ENCODE measurements at regions not wholly inside any gene's neighbourhood (a gene's known extent, or its start where the extent isn't known, plus 50 kb on each side); places are given as distances from the start of the nearest gene placed in this dataset.

DNA sequence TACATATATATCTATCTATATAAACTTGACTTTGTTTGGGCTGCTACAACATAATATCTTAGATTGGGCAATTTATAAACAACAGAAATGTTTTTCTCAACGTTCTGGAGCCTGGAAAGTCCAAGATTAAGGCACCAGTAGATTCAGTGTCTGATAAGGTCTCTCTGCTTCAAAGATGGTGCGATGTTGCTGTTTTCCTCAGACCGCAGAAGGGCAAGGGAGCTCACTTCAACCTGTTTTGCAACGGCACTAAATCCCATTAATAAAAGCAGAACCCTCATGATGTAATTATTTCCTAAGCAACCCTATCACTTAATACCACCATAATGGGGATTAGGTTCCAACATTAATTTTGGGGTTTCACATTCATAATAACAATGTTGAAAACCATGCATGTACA lies 1134.8 kb downstream of the NSUN3 start:
- Histone ChIP-seq H3K27ac (ENCODE audit: low read length, poor library complexity, severe bottlenecking) (no peak overlapping the region), H3K9me3 (ENCODE audit: control insufficient read depth, low read length) (no peaks in the 10 kb centered on the region), H3K4me1 (ENCODE audit: control insufficient read depth, insufficient read depth, low read depth, low read length) (no peaks in the 10 kb centered on the region), H4K91ac (ENCODE audit: low read length) (no peak overlapping the region), H3K9ac (ENCODE audit: low read length) (no peak overlapping the region), H2BK120ac (ENCODE audit: low read depth, low read length) (no peak overlapping the region), H3K14ac (ENCODE audit: low read length in 2 of 2) (no peak overlapping the region), H4K8ac (ENCODE audit: low read length) (no peak overlapping the region), H2BK15ac (ENCODE audit: low read depth, poor library complexity, severe bottlenecking) (no peak overlapping the region), H3K23ac (ENCODE audit: low read length in 2 of 2) (no peak overlapping the region), H2AFZ (ENCODE audit: low read depth, low read length) (no peak overlapping the region), H2BK5ac (ENCODE audit: low read depth, low read length, poor library complexity, severe bottlenecking) (no peak overlapping the region), H3K4ac (ENCODE audit: low read depth in 1 of 2, low read length in 2 of 2) (no peak overlapping the region), H3K36me3 (ENCODE audit: control insufficient read depth in 1 of 2, insufficient read depth in 2 of 2, low read depth in 1 of 2, low read length in 2 of 2) (no peaks in the 10 kb centered on the region), H2BK12ac (ENCODE audit: low read length in 2 of 2) (no peak overlapping the region), H3K4me2 (ENCODE audit: low read length, poor library complexity, severe bottlenecking) (no peak overlapping the region), H3K79me1 (replicated peaks; ENCODE audit: low read length, poor library complexity, severe bottlenecking) (no peaks in the 10 kb centered on the region), H3K27me3 (ENCODE audit: control insufficient read depth in 1 of 2, insufficient read depth in 1 of 2, low read length in 2 of 2) (no peaks in the 10 kb centered on the region), H3K18ac (ENCODE audit: low read depth in 1 of 2, low read length in 2 of 2) (no peak overlapping the region), H2AK5ac (ENCODE audit: low read length, severe bottlenecking) (no peak overlapping the region), H3K4me3 (ENCODE audit: insufficient read depth in 1 of 2, low read depth in 1 of 2, low read length in 2 of 2) (no peak overlapping the region)
- 82% methylated on average over 4 of the region's 4 CpGs for WGBS
- no peak for DNase-seq

DNA sequence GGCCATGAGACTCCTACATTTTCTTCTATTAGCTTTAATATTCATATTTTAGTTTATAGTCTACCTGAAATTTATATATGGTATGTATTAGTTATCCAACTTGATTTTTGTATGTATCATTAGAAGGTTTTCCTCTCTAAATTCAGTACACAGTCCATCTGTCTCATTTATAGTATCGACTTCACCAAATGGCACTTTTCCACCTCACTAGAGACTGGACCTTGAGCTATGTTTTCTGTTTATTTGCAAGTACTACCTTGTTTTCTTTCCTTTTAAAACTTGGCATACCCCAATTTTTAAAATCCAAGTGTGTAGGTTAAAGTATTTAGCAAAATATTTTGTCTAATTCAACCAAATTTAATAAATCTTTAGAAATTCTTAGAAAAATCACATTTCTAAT lies 1137.5 kb downstream of the NSUN3 start:
- Histone ChIP-seq H2BK12ac (ENCODE audit: low read length in 2 of 2) (no peak overlapping the region), H2BK120ac (ENCODE audit: low read depth, low read length) (no peak overlapping the region), H3K23ac (ENCODE audit: low read length in 2 of 2) (no peak overlapping the region), H2BK15ac (ENCODE audit: low read depth, poor library complexity, severe bottlenecking) (no peak overlapping the region), H3K27ac (ENCODE audit: low read length, poor library complexity, severe bottlenecking) (no peak overlapping the region), H3K4ac (ENCODE audit: low read depth in 1 of 2, low read length in 2 of 2) (no peak overlapping the region), H3K9me3 (ENCODE audit: control insufficient read depth, low read length) (peaks cover 4% of the 10 kb centered on the region), H3K36me3 (ENCODE audit: control insufficient read depth in 1 of 2, insufficient read depth in 2 of 2, low read depth in 1 of 2, low read length in 2 of 2) (no peaks in the 10 kb centered on the region), H3K14ac (ENCODE audit: low read length in 2 of 2) (no peak overlapping the region), H2BK5ac (ENCODE audit: low read depth, low read length, poor library complexity, severe bottlenecking) (no peak overlapping the region), H3K18ac (ENCODE audit: low read depth in 1 of 2, low read length in 2 of 2) (no peak overlapping the region), H4K91ac (ENCODE audit: low read length) (no peak overlapping the region), H2AK5ac (ENCODE audit: low read length, severe bottlenecking) (no peak overlapping the region), H3K9ac (ENCODE audit: low read length) (no peak overlapping the region), H3K4me1 (ENCODE audit: control insufficient read depth, insufficient read depth, low read depth, low read length) (no peaks in the 10 kb centered on the region), H3K4me2 (ENCODE audit: low read length, poor library complexity, severe bottlenecking) (no peak overlapping the region), H4K8ac (ENCODE audit: low read length) (no peak overlapping the region), H3K27me3 (ENCODE audit: control insufficient read depth in 1 of 2, insufficient read depth in 1 of 2, low read length in 2 of 2) (no peaks in the 10 kb centered on the region), H2AFZ (ENCODE audit: low read depth, low read length) (no peak overlapping the region), H3K79me1 (replicated peaks; ENCODE audit: low read length, poor library complexity, severe bottlenecking) (no peaks in the 10 kb centered on the region), H3K4me3 (ENCODE audit: insufficient read depth in 1 of 2, low read depth in 1 of 2, low read length in 2 of 2) (no peak overlapping the region)
- DNase-seq = no peak
- WGBS = no CpG with 5 or more reads among the region's 1 CpG

DNA sequence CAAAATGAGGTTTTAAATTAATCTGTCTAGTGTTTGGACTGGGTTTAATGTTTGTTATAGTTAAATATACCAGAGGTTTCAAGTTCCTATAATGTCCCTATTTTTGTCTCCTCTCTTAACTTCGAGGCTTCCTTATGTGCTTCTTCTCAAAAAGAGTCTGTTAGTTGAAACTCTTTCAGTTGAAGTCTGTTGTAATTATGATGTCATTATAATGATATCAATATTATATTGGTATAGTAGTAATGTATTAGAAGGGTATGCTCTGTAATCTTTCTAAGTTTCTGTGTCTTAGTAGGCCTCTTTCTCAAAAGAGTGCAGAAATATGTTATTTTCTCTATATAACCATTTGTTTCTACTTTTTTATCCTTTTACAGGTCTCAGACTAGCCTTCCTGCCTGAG lies 1148.0 kb downstream of the NSUN3 start:
- no peak overlapping the region for H2AFZ ChIP-seq (ENCODE audit: low read depth, low read length)
- no peak overlapping the region for H3K4ac ChIP-seq (ENCODE audit: low read depth in 1 of 2, low read length in 2 of 2)
- H3K18ac ChIP-seq (ENCODE audit: low read depth in 1 of 2, low read length in 2 of 2) = no peak overlapping the region
- no CpG with 5 or more reads among the region's 1 CpG for WGBS
- no peaks in the 10 kb centered on the region for H3K4me1 ChIP-seq (ENCODE audit: control insufficient read depth, insufficient read depth, low read depth, low read length)
- no peak overlapping the region for H4K8ac ChIP-seq (ENCODE audit: low read length)
- no peaks in the 10 kb centered on the region for H3K9me3 ChIP-seq (ENCODE audit: control insufficient read depth, low read length)
- H3K36me3 ChIP-seq (ENCODE audit: control insufficient read depth in 1 of 2, insufficient read depth in 2 of 2, low read depth in 1 of 2, low read length in 2 of 2) = no peaks in the 10 kb centered on the region
- H4K91ac ChIP-seq (ENCODE audit: low read length) = no peak overlapping the region
- no peak overlapping the region for H2BK120ac ChIP-seq (ENCODE audit: low read depth, low read length)
- H2BK15ac ChIP-seq (ENCODE audit: low read depth, poor library complexity, severe bottlenecking) = no peak overlapping the region
- H3K27ac ChIP-seq (ENCODE audit: low read length, poor library complexity, severe bottlenecking) = no peak overlapping the region
- H3K4me2 ChIP-seq (ENCODE audit: low read length, poor library complexity, severe bottlenecking) = no peak overlapping the region
- no peak for DNase-seq
- no peaks in the 10 kb centered on the region for H3K79me1 ChIP-seq (replicated peaks; ENCODE audit: low read length, poor library complexity, severe bottlenecking)
- no peak overlapping the region for H2BK5ac ChIP-seq (ENCODE audit: low read depth, low read length, poor library complexity, severe bottlenecking)
- no peak overlapping the region for H2BK12ac ChIP-seq (ENCODE audit: low read length in 2 of 2)
- H3K27me3 ChIP-seq (ENCODE audit: control insufficient read depth in 1 of 2, insufficient read depth in 1 of 2, low read length in 2 of 2) = no peaks in the 10 kb centered on the region
- H3K14ac ChIP-seq (ENCODE audit: low read length in 2 of 2) = no peak overlapping the region
- H3K23ac ChIP-seq (ENCODE audit: low read length in 2 of 2) = no peak overlapping the region
- H3K9ac ChIP-seq (ENCODE audit: low read length) = no peak overlapping the region
- no peak overlapping the region for H3K4me3 ChIP-seq (ENCODE audit: insufficient read depth in 1 of 2, low read depth in 1 of 2, low read length in 2 of 2)
- H2AK5ac ChIP-seq (ENCODE audit: low read length, severe bottlenecking) = no peak overlapping the region

DNA sequence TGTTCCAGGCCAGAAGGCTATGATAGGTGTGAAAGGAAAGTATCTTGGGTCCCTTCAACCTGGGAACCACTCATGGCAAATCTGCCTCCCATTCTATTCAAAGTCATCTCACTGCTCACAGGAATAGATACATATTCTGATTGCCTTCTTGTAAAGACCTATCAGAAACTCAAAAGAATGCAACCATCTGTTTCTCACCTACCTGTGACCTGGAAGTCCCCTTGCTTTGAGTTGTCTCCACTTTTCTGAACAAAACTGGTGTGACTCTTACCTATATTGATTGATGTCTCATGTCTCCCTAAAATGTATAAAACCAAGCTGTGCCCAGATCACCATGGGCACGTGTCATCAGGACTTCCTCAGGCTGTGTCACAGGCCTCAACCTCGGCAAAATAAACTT lies 1149.3 kb downstream of the NSUN3 start:
- Histone ChIP-seq H3K79me1 (replicated peaks; ENCODE audit: low read length, poor library complexity, severe bottlenecking) (no peaks in the 10 kb centered on the region), H2BK5ac (ENCODE audit: low read depth, low read length, poor library complexity, severe bottlenecking) (no peak overlapping the region), H3K27ac (ENCODE audit: low read length, poor library complexity, severe bottlenecking) (no peak overlapping the region), H3K4ac (ENCODE audit: low read depth in 1 of 2, low read length in 2 of 2) (no peak overlapping the region), H2AFZ (ENCODE audit: low read depth, low read length) (no peak overlapping the region), H2BK120ac (ENCODE audit: low read depth, low read length) (no peak overlapping the region), H3K14ac (ENCODE audit: low read length in 2 of 2) (no peak overlapping the region), H3K18ac (ENCODE audit: low read depth in 1 of 2, low read length in 2 of 2) (no peak overlapping the region), H2BK15ac (ENCODE audit: low read depth, poor library complexity, severe bottlenecking) (no peak overlapping the region), H4K91ac (ENCODE audit: low read length) (no peak overlapping the region), H3K9me3 (ENCODE audit: control insufficient read depth, low read length) (no peaks in the 10 kb centered on the region), H3K36me3 (ENCODE audit: control insufficient read depth in 1 of 2, insufficient read depth in 2 of 2, low read depth in 1 of 2, low read length in 2 of 2) (no peaks in the 10 kb centered on the region), H3K4me1 (ENCODE audit: control insufficient read depth, insufficient read depth, low read depth, low read length) (no peaks in the 10 kb centered on the region), H3K4me2 (ENCODE audit: low read length, poor library complexity, severe bottlenecking) (no peak overlapping the region), H3K27me3 (ENCODE audit: control insufficient read depth in 1 of 2, insufficient read depth in 1 of 2, low read length in 2 of 2) (no peaks in the 10 kb centered on the region), H4K8ac (ENCODE audit: low read length) (no peak overlapping the region), H3K23ac (ENCODE audit: low read length in 2 of 2) (no peak overlapping the region), H2AK5ac (ENCODE audit: low read length, severe bottlenecking) (no peak overlapping the region), H3K4me3 (ENCODE audit: insufficient read depth in 1 of 2, low read depth in 1 of 2, low read length in 2 of 2) (no peak overlapping the region), H3K9ac (ENCODE audit: low read length) (no peak overlapping the region), H2BK12ac (ENCODE audit: low read length in 2 of 2) (no peak overlapping the region)
- DNase-seq = no peak
- WGBS = 66% methylated on average over 2 of the region's 2 CpGs
